22Rv1 (cell line): ENCODE measurements at regions not wholly inside any gene's neighbourhood (a gene's known extent, or its start where the extent isn't known, plus 50 kb on each side); places are given as distances from the start of the nearest gene placed in this dataset.
"Not testable (repeated sequence)": the region's sequence is repeated elsewhere in the genome, so short reads cannot be mapped to it uniquely, and the experiment has no call there.

Source experiments
- H3K27ac ChIP-seq: fragments of 450-650 bp; 2 replicates; pipeline ENCODE4 v1.5.1; 2017
- ZFX ChIP-seq: fragments of 450-650 bp; IDR thresholded peaks from 2 replicates; pipeline ENCODE4 v1.6.1; 2017; ENCODE audit warnings: antibody characterized with exemption, borderline replicate concordance
- TF ChIP-seq, protein P1 (sequence below): fragments of 450-650 bp; IDR thresholded peaks from 2 replicates; pipeline ENCODE4 v1.5.1; 2017; ENCODE audit warnings: mild to moderate bottlenecking

DNA sequence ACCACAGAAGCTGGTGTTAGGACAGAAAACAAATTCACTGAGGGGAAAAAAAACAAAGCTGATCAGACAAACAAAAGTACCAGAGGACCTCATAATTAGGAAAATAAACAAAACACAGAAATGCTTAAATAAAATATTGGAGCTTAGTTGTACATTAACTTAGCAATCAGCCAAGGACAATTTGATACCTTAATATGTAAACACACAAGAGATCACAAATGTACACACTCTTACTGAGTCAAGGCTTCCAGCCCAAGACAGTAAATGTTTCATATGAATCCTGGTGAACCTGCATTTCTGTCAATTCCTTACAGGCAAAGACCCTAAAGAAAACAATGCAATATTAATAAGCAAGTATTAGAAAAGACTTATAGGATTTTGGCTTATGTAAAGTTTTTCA lies 62.0 kb upstream of the SPTLC3 start:
- H3K27ac ChIP-seq, result peak overlapping the region; percentile 26; the same call in 1 of the 2 replicates
- TF ChIP-seq, protein P1, sequence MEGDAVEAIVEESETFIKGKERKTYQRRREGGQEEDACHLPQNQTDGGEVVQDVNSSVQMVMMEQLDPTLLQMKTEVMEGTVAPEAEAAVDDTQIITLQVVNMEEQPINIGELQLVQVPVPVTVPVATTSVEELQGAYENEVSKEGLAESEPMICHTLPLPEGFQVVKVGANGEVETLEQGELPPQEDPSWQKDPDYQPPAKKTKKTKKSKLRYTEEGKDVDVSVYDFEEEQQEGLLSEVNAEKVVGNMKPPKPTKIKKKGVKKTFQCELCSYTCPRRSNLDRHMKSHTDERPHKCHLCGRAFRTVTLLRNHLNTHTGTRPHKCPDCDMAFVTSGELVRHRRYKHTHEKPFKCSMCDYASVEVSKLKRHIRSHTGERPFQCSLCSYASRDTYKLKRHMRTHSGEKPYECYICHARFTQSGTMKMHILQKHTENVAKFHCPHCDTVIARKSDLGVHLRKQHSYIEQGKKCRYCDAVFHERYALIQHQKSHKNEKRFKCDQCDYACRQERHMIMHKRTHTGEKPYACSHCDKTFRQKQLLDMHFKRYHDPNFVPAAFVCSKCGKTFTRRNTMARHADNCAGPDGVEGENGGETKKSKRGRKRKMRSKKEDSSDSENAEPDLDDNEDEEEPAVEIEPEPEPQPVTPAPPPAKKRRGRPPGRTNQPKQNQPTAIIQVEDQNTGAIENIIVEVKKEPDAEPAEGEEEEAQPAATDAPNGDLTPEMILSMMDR, result no peak
- TF ChIP-seq ZFX, result no peak

DNA sequence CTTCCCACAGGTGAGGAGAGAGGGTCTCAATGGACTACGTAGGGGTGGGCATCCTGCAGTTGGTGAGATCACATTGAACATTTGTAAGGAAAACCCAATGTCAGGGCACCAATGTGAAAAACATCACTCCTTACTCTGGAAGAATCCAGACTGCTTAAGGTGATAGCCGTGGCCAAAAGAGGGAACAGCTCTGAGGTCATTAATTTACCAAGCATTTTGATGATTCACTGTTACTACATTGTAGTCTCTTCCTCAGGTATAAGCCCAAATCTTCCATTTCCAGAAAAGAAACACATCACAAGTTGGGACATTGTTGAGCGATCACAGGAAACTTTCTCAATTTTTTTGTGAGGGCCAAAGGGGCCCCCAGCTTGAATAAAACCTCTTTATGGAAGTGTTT lies 61.1 kb upstream of the SPTLC3 start:
- no peak for TF ChIP-seq ZFX
- TF ChIP-seq, protein P1, result no peak
- H3K27ac ChIP-seq, result no peak overlapping the region

DNA sequence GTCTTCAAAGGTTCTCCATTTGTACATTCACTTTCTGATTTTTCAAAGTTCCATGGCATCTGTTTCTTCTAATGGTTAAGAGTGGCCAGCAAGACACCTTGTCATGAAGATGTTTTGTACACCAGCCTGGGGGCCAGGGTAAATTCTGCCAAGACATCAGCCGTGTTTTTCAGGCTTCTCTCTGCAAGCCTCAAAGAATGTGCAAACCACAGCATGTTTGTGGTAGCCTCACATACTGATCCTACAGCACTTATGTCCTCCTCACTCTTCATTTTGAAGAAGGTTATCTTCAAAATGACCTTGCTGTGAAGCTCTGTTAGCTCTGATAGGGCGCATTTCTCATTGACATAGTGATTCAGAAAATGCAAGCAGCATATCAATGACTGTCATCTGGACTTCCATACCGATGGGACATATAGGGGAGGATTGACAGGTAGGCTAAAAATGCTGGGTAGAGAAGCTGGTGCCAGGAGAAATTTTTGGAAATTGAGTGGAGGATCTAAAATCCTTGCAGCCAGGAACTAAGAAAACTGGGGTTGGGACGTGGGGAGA lies 59.3 kb upstream of the SPTLC3 start:
- no peak overlapping the region for H3K27ac ChIP-seq
- no peak for TF ChIP-seq ZFX

DNA sequence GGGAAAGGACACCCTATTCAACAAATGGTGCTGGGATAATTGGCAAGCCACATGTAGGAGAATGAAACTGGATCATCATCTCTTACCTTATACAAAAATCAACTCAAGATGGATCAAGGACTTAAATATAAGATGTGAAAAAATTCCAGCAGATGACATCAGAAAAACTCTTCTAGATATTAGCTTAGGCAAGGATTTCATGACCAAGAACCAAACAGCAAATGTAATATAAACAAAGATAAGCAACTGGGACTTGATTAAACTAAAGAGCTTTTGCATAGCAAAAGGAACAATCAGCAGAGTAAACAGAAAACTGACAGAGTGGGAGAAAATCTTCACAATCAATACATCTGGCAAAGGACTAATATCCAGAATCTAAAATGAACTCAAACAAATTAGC lies 54.5 kb upstream of the SPTLC3 start:
- H3K27ac ChIP-seq, result not testable (repeated sequence)

DNA sequence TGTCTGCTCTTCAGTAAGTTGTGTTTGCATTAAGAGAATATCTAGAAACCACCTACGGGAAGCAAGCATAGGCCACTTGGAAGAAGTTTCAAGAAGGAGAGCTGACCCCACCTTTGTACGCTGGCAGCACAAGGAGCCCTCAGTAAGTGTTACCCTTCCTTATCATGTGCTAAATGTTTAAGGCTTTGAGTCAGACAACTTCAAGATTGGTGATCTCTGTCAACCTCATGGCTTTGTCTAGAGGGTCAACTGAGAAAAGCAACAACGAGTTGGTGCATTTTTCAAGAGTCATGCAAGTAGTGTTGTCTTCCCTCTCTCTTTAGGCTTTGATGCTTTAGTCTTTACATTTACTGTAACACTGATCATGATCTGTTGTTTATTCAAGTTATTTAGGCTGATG lies 53.2 kb upstream of the SPTLC3 start:
- H3K27ac ChIP-seq, result no peak overlapping the region
- TF ChIP-seq, protein P1, result no peak
- TF ChIP-seq ZFX, result no peak

DNA sequence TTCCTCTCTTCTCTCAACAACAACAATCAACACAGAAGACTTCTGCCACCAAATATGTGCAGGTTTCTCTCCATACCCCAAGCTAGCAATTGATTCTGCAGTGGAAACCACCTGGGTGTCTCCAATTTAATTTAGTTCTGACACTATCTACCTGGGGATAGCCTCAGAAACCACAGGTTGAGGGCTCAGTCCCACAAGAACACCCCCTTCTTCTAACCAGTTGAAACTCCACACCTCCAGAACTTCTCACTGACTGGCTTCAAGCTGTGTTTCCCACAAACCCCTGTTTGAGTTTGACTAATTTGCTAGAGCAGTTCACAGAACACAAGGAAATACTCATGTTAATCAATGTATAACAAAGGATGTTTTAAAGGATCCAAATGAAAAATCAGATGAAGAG lies 52.5 kb upstream of the SPTLC3 start:
- no peak for TF ChIP-seq ZFX
- TF ChIP-seq, protein P1, result no peak
- no peak overlapping the region for H3K27ac ChIP-seq

DNA sequence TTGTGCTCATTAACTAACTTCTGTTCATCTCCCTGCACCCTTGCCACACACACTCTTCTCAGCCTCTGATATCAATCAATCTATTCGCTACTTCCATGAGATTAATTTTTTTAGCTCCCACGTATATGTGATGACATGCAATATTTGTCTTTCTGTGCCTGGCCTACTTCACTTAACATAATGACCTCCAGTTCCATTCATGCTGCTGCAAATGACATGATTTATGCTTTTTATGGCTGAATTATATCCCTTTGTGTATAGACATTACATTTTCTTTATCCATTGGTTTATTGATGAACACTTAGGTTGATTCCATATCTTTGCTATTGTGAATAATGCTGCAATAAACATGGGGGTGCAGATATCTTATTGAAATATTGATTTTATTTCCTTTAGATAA lies 50.8 kb upstream of the SPTLC3 start:
- TF ChIP-seq, protein P1, result no peak
- no peak for TF ChIP-seq ZFX
- H3K27ac ChIP-seq, result no peak overlapping the region
